OCI-LY7 (cell line): ENCODE measurements at regions not wholly inside any gene's neighbourhood (a gene's known extent, or its start where the extent isn't known, plus 50 kb on each side); places are given as distances from the start of the nearest gene placed in this dataset.

Experiments used
- BruUV-seq: library from RNA; stranded (reverse); fragments of 400-500 nt; replicated peaks from 2 replicates; lab custom pipeline; 2021; lab: Mats Ljungman, UMichigan
- CTCF ChIA-PET: fragments of 300-600 bp; sonication (Branson Sonifier 250); formaldehyde crosslinking; loops from one replicate; lab custom pipeline; 2022; ENCODE audit warnings: antibody characterized with exemption; ENCODE audit not compliant: unreplicated experiment; lab: Charles Lee
- POLR2A ChIA-PET: fragments of 300-600 bp; sonication (Branson Sonifier 250); formaldehyde crosslinking; loops from one replicate; lab custom pipeline; 2022; ENCODE audit warnings: antibody characterized with exemption; lab: Charles Lee
- DNase-seq: peaks from one replicate; pipeline ENCODE4 v3.0.0-alpha.2; 2015; ENCODE audit warnings: low spot score
- H2AFZ ChIP-seq: fragments of 200-600 bp; sonication (generic), shearing (Covaris generic); 2 replicates; pipeline ENCODE4 v1.6.1; 2014; ENCODE audit warnings: mild to moderate bottlenecking, antibody characterized with exemption, low read length, moderate library complexity
- H3K27ac ChIP-seq: fragments of 200-600 bp; sonication (generic); 2 replicates; pipeline ENCODE4 v1.5.1; 2014; ENCODE audit warnings: mixed run types, low read depth, mild to moderate bottlenecking, moderate library complexity, low read length, inconsistent platforms; ENCODE audit not compliant: poor library complexity, severe bottlenecking
- H3K36me3 ChIP-seq: fragments of 200-600 bp; sonication (generic); 2 replicates; pipeline ENCODE4 v1.6.1; 2014; ENCODE audit warnings: mild to moderate bottlenecking, antibody characterized with exemption, low read length, moderate library complexity, mixed read lengths; ENCODE audit not compliant: insufficient read depth
- H3K4me1 ChIP-seq: fragments of 200-600 bp; sonication (generic); 2 replicates; pipeline ENCODE4 v1.5.1; 2014; ENCODE audit warnings: mild to moderate bottlenecking, low read length; ENCODE audit not compliant: insufficient read depth, poor library complexity, severe bottlenecking
- H3K4me2 ChIP-seq: fragments of 200-600 bp; sonication (generic); 2 replicates; pipeline ENCODE4 v1.6.1; 2014; ENCODE audit warnings: mild to moderate bottlenecking, low read length
- H3K4me3 ChIP-seq: fragments of 200-600 bp; sonication (generic); 2 replicates; pipeline ENCODE4 v1.5.1; 2014; ENCODE audit warnings: mild to moderate bottlenecking, low read depth, low read length; ENCODE audit not compliant: poor library complexity, severe bottlenecking
- H3K79me2 ChIP-seq: fragments of 200-600 bp; sonication (generic); 2 replicates; pipeline ENCODE4 v1.6.1; 2016; ENCODE audit warnings: low read depth, mild to moderate bottlenecking, low read length, moderate library complexity, mixed read lengths; ENCODE audit not compliant: insufficient read depth
- H3K9me2 ChIP-seq: fragments of 200-600 bp; sonication (generic); 2 replicates; pipeline ENCODE4 v1.6.1; 2016; ENCODE audit warnings: mild to moderate bottlenecking, low read length, mixed read lengths; ENCODE audit not compliant: insufficient read depth
- H3K9me3 ChIP-seq: fragments of 200-600 bp; sonication (generic); 2 replicates; pipeline ENCODE4 v1.6.1; 2014; ENCODE audit warnings: mild to moderate bottlenecking, mixed run types, low read length, mixed read lengths
- H4K20me1 ChIP-seq: fragments of 200-600 bp; sonication (generic); 2 replicates; pipeline ENCODE4 v1.6.1; 2014; ENCODE audit warnings: mild to moderate bottlenecking, antibody characterized with exemption, low read length, moderate library complexity, mixed read lengths; ENCODE audit not compliant: insufficient read depth
- CTCF ChIP-seq: fragments of 200-600 bp; sonication (generic); conservative IDR thresholded peaks from 2 replicates; pipeline ENCODE4 v1.5.1; 2014; ENCODE audit warnings: mild to moderate bottlenecking, antibody characterized with exemption, low read length, moderate library complexity, mixed read lengths
- EZH2phosphoT487 ChIP-seq: fragments of 200-600 bp; sonication (generic); IDR thresholded peaks from 2 replicates; pipeline ENCODE4 v1.6.1; 2018; ENCODE audit warnings: low read depth, borderline replicate concordance, mild to moderate bottlenecking, mixed run types, antibody characterized with exemption, low read length, moderate library complexity, mixed read lengths
- intact Hi-C: fragments of 100-400 bp; cut with micrococcal nuclease; formaldehyde crosslinking; loops from one replicate; pipeline ENCODE4 v1.10.0; 2022; ENCODE audit not compliant: unreplicated experiment

GRCh38 chr18:43642727-43643330 is 365.5 kb upstream of the SYT4 start:
- H3K4me2 ChIP-seq, result no peak overlapping the region
- CTCF ChIA-PET, result no interaction called here
- TF ChIP-seq CTCF (no peak), EZH2phosphoT487 (no peak)
- H4K20me1 ChIP-seq, result no peaks in the 10 kb centered on the region
- no peaks in the 10 kb centered on the region for H3K9me2 ChIP-seq
- no peaks in the 10 kb centered on the region for H3K79me2 ChIP-seq
- POLR2A ChIA-PET, result no interaction called here
- H3K4me1 ChIP-seq, result no peaks in the 10 kb centered on the region
- H2AFZ ChIP-seq, result no peak overlapping the region
- no peak for DNase-seq
- intact Hi-C loops, result no loop called here
- H3K27ac ChIP-seq, result no peak overlapping the region
- H3K9me3 ChIP-seq, result no peaks in the 10 kb centered on the region
- no peaks in the 10 kb centered on the region for H3K36me3 ChIP-seq
- BruUV-seq, result no TSS peak
- H3K4me3 ChIP-seq, result no peak overlapping the region

GRCh38 chr18:43648002-43648401 is 370.7 kb upstream of the SYT4 start:
- Histone ChIP-seq H4K20me1 (no peaks in the 10 kb centered on the region), H3K27ac (no peak overlapping the region), H3K9me3 (no peaks in the 10 kb centered on the region), H2AFZ (no peak overlapping the region), H3K36me3 (no peaks in the 10 kb centered on the region), H3K4me1 (no peaks in the 10 kb centered on the region), H3K4me3 (no peak overlapping the region), H3K4me2 (no peak overlapping the region), H3K79me2 (no peaks in the 10 kb centered on the region), H3K9me2 (no peaks in the 10 kb centered on the region)
- DNase-seq, result no peak
- no TSS peak for BruUV-seq
- TF ChIP-seq EZH2phosphoT487 (no peak), CTCF (no peak)
- POLR2A ChIA-PET, result interaction anchor here (1.4 kb wide), 1 partner anchor 10 kb away, joined by 4 read pairs; no protein-coding TSS in a partner anchor
- CTCF ChIA-PET, result no interaction called here
- intact Hi-C loops, result no loop called here

- DNase-seq, result no peak
- POLR2A ChIA-PET, result no interaction called here
- BruUV-seq, result no TSS peak
These were observed 372.5 kb upstream of the SYT4 start for GRCh38 chr18:43649649-43650357.

More at GRCh38 chr18:43649649-43650357, 372.5 kb upstream of the SYT4 start:
- Histone ChIP-seq H3K79me2 (no peaks in the 10 kb centered on the region), H3K36me3 (no peaks in the 10 kb centered on the region), H3K9me2 (no peaks in the 10 kb centered on the region), H3K4me2 (no peak overlapping the region), H2AFZ (no peak overlapping the region), H3K4me1 (no peaks in the 10 kb centered on the region), H4K20me1 (no peaks in the 10 kb centered on the region), H3K9me3 (no peaks in the 10 kb centered on the region), H3K4me3 (no peak overlapping the region), H3K27ac (no peak overlapping the region)
- CTCF ChIA-PET, result no interaction called here
- TF ChIP-seq EZH2phosphoT487 (no peak), CTCF (no peak)
- intact Hi-C loops, result no loop called here
